Inflammatory macrophage treated with lipopolysaccharide for 1 hour (primary cell): ENCODE measurements at regions not wholly inside any gene's neighbourhood (a gene's known extent, or its start where the extent isn't known, plus 50 kb on each side); places are given as distances from the start of the nearest gene placed in this dataset.

ENCODE experiments used
- DNase-seq, 2 donors: peaks; one replicate each; pipeline ENCODE4 v3.0.0-alpha.2; 2020 to 2022

- DNase-seq: no peak
Measured at GRCh38 chr1:37242501-37242900, 208.2 kb upstream of the GRIK3 start.

- DNase-seq: no peak
Measured at GRCh38 chr1:37243368-37244082, 209.2 kb upstream of the GRIK3 start.

- no peak for DNase-seq
Measured at GRCh38 chr1:37244083-37244480, 209.8 kb upstream of the GRIK3 start.

- DNase-seq: no peak
Measured at GRCh38 chr1:37244815-37245214, 210.5 kb upstream of the GRIK3 start.

- no peak for DNase-seq
Measured at GRCh38 chr1:37246631-37247030, 212.3 kb upstream of the GRIK3 start.

- no peak for DNase-seq
Measured at GRCh38 chr1:37250371-37250770, 216.1 kb upstream of the GRIK3 start.

- DNase-seq: peak in 1 of 2 donors; percentile 1
Measured at GRCh38 chr1:37255136-37255795, 219.1 kb upstream of the ZC3H12A start.

- no peak for DNase-seq
Measured at GRCh38 chr1:37255868-37256267, 218.5 kb upstream of the ZC3H12A start.

GRCh38 chr1:37257646-37258045 lies 216.7 kb upstream of the ZC3H12A start:
- no peak for DNase-seq

GRCh38 chr1:37258068-37258467 lies 216.3 kb upstream of the ZC3H12A start:
- no peak for DNase-seq

GRCh38 chr1:37259019-37259418 lies 215.4 kb upstream of the ZC3H12A start:
- DNase-seq: no peak

- no peak for DNase-seq
Measured at GRCh38 chr1:37261129-37261528, 213.3 kb upstream of the ZC3H12A start.

- DNase-seq: peak in 1 of 2 donors; percentile 5
Measured at GRCh38 chr1:37262439-37263170, 211.8 kb upstream of the ZC3H12A start.

- no peak for DNase-seq
Measured at GRCh38 chr1:37265156-37265555, 209.2 kb upstream of the ZC3H12A start.

- no peak for DNase-seq
Measured at GRCh38 chr1:37265786-37266667, 208.4 kb upstream of the ZC3H12A start.

GRCh38 chr1:37267111-37267835 lies 207.1 kb upstream of the ZC3H12A start:
- DNase-seq: no peak

- no peak for DNase-seq
Measured at GRCh38 chr1:37270639-37271038, 203.7 kb upstream of the ZC3H12A start.

- DNase-seq: no peak
Measured at GRCh38 chr1:37272626-37273025, 201.8 kb upstream of the ZC3H12A start.

GRCh38 chr1:37274486-37274885 lies 199.9 kb upstream of the ZC3H12A start:
- no peak for DNase-seq

- no peak for DNase-seq
Measured at GRCh38 chr1:37274938-37275631, 199.3 kb upstream of the ZC3H12A start.

- DNase-seq: no peak
Measured at GRCh38 chr1:37277366-37277765, 197.0 kb upstream of the ZC3H12A start.

- DNase-seq: no peak
Measured at GRCh38 chr1:37281354-37281753, 193.0 kb upstream of the ZC3H12A start.
